Fibroblast of skin of right biceps (primary cell): ENCODE measurements at regions not wholly inside any gene's neighbourhood (a gene's known extent, or its start where the extent isn't known, plus 50 kb on each side); places are given as distances from the start of the nearest gene placed in this dataset.
"Not testable (repeated sequence)": the region's sequence is repeated elsewhere in the genome, so short reads cannot be mapped to it uniquely, and the experiment has no call there.

Source experiments
- DNase-seq: peaks from one replicate; pipeline ENCODE4 v3.0.0-alpha.2; 2013

- DNase-seq = no peak
Observed at GRCh38 chr9:1505489-1505888, 455.3 kb downstream of the DMRT2 start.

- DNase-seq = no peak
Observed at GRCh38 chr9:1510712-1511111, 460.6 kb downstream of the DMRT2 start.

GRCh38 chr9:1513105-1513504, 462.9 kb downstream of the DMRT2 start:
- DNase-seq = no peak

- no peak for DNase-seq
Observed at GRCh38 chr9:1514250-1514649, 464.1 kb downstream of the DMRT2 start.

- DNase-seq = no peak
Observed at GRCh38 chr9:1514776-1515363, 464.7 kb downstream of the DMRT2 start.

- DNase-seq = no peak
Observed at GRCh38 chr9:1515557-1515956, 465.4 kb downstream of the DMRT2 start.

- no peak for DNase-seq
Observed at GRCh38 chr9:1521547-1521946, 471.4 kb downstream of the DMRT2 start.

- no peak for DNase-seq
Observed at GRCh38 chr9:1522219-1522767, 472.1 kb downstream of the DMRT2 start.

- no peak for DNase-seq
Observed at GRCh38 chr9:1528456-1528855, 478.3 kb downstream of the DMRT2 start.

- DNase-seq = no peak
Observed at GRCh38 chr9:1530696-1531095, 480.5 kb downstream of the DMRT2 start.

GRCh38 chr9:1531424-1531823, 481.3 kb downstream of the DMRT2 start:
- no peak for DNase-seq

GRCh38 chr9:1532171-1532570, 482.0 kb downstream of the DMRT2 start:
- DNase-seq = no peak

- DNase-seq = no peak
Observed at GRCh38 chr9:1535051-1535450, 480.1 kb upstream of the SMARCA2 start.

- DNase-seq = no peak
Observed at GRCh38 chr9:1535599-1535998, 479.5 kb upstream of the SMARCA2 start.

- DNase-seq = no peak
Observed at GRCh38 chr9:1536522-1537170, 478.5 kb upstream of the SMARCA2 start.

GRCh38 chr9:1538301-1538700, 476.8 kb upstream of the SMARCA2 start:
- no peak for DNase-seq

- no peak for DNase-seq
Observed at GRCh38 chr9:1539216-1539615, 475.9 kb upstream of the SMARCA2 start.

- DNase-seq = no peak
Observed at GRCh38 chr9:1550636-1551035, 464.5 kb upstream of the SMARCA2 start.

- no peak for DNase-seq
Observed at GRCh38 chr9:1554081-1555035, 460.8 kb upstream of the SMARCA2 start.

GRCh38 chr9:1558666-1559065, 456.5 kb upstream of the SMARCA2 start:
- DNase-seq = not testable (repeated sequence)

- no peak for DNase-seq
Observed at GRCh38 chr9:1575939-1576338, 439.2 kb upstream of the SMARCA2 start.

- no peak for DNase-seq
Observed at GRCh38 chr9:1580215-1580614, 434.9 kb upstream of the SMARCA2 start.

GRCh38 chr9:1581926-1582325, 433.2 kb upstream of the SMARCA2 start:
- DNase-seq = no peak

- no peak for DNase-seq
Observed at GRCh38 chr9:1591310-1591709, 423.8 kb upstream of the SMARCA2 start.
